PC-3 (cell line): ENCODE measurements at regions not wholly inside any gene's neighbourhood (a gene's known extent, or its start where the extent isn't known, plus 50 kb on each side); places are given as distances from the start of the nearest gene placed in this dataset.

Experiments
- ATAC-seq: fragments of 200-7000 bp; cut with Tn5 transposase; 2 replicates; pipeline ENCODE4 v1.9.1; 2020; ENCODE audit warnings: mild to moderate bottlenecking, moderate library complexity
- BruUV-seq: library from RNA; stranded (reverse); fragments of 400-500 nt; replicated peaks from 2 replicates; lab custom pipeline; 2021; lab: Mats Ljungman, UMichigan
- CTCF ChIA-PET: fragments of 300-600 bp; sonication (Branson Sonifier 250); formaldehyde crosslinking; loops from one replicate; lab custom pipeline; 2022; ENCODE audit warnings: antibody characterized with exemption; lab: Charles Lee
- POLR2A ChIA-PET: fragments of 300-600 bp; sonication (Branson Sonifier 250); formaldehyde crosslinking; loops from one replicate; lab custom pipeline; 2022; ENCODE audit warnings: antibody characterized with exemption; ENCODE audit not compliant: unreplicated experiment; lab: Charles Lee
- DNase-seq: peaks from one replicate; pipeline ENCODE4 v3.0.0-alpha.2; 2015
- H2AFZ ChIP-seq: fragments of 300-600 bp; sonication (generic); 2 replicates; pipeline ENCODE4 v1.6.0; 2016; ENCODE audit warnings: antibody characterized with exemption, low read length
- H3F3A ChIP-seq: fragments of 300-600 bp; sonication (generic); one replicate; pipeline ENCODE4 v1.6.0; 2017; ENCODE audit warnings: antibody characterized with exemption, low read length, control low read depth, mild to moderate bottlenecking; ENCODE audit not compliant: unreplicated experiment
- H3K27ac ChIP-seq: fragments of 300-600 bp; sonication (generic); 2 replicates; pipeline ENCODE4 v1.5.1; 2016; ENCODE audit warnings: mild to moderate bottlenecking, low read length
- H3K27me3 ChIP-seq: fragments of 300-600 bp; sonication (generic); 2 replicates; pipeline ENCODE4 v1.6.1; 2016; ENCODE audit warnings: low read length, mixed read lengths
- H3K36me3 ChIP-seq: fragments of 300-600 bp; sonication (generic); 2 replicates; pipeline ENCODE4 v1.6.1; 2016; ENCODE audit warnings: low read depth, mixed run types, low read length, mixed read lengths
- H3K4me1 ChIP-seq: fragments of 300-600 bp; sonication (generic); 2 replicates; pipeline ENCODE4 v1.5.1; 2016; ENCODE audit warnings: low read length; ENCODE audit not compliant: insufficient read depth
- H3K4me2 ChIP-seq: fragments of 300-600 bp; sonication (generic); 2 replicates; pipeline ENCODE4 v1.6.0; 2016; ENCODE audit warnings: low read length
- H3K4me3 ChIP-seq: fragments of 300-600 bp; sonication (generic); 2 replicates; pipeline ENCODE4 v1.5.1; 2016; ENCODE audit warnings: mild to moderate bottlenecking, low read length, mixed read lengths
- H3K79me2 ChIP-seq: fragments of 300-600 bp; sonication (generic); 2 replicates; pipeline ENCODE4 v1.6.1; 2017; ENCODE audit warnings: low read length, mixed read lengths
- H3K9ac ChIP-seq: fragments of 300-600 bp; sonication (generic); 2 replicates; pipeline ENCODE4 v1.6.0; 2016; ENCODE audit warnings: mild to moderate bottlenecking, low read length
- H3K9me2 ChIP-seq: fragments of 300-600 bp; sonication (generic); replicated peaks from 2 replicates; pipeline ENCODE4 v1.6.1; 2016; ENCODE audit warnings: mixed run types, low read length, mixed read lengths
- H3K9me3 ChIP-seq: fragments of 300-600 bp; sonication (generic); 2 replicates; pipeline ENCODE4 v1.6.1; 2016; ENCODE audit warnings: low read length, mixed read lengths
- H4K20me1 ChIP-seq: fragments of 300-600 bp; sonication (generic); 2 replicates; pipeline ENCODE4 v1.6.1; 2016; ENCODE audit warnings: low read length, mixed read lengths
- EZH2 ChIP-seq: fragments of 300-600 bp; sonication (generic); IDR thresholded peaks from one replicate; pipeline ENCODE4 v1.6.1; 2017; ENCODE audit warnings: antibody characterized with exemption, mild to moderate bottlenecking, low read length; ENCODE audit not compliant: unreplicated experiment
- EZH2phosphoT487 ChIP-seq: fragments of 300-600 bp; sonication (generic); IDR thresholded peaks from 2 replicates; pipeline ENCODE4 v1.6.1; 2018; ENCODE audit warnings: mild to moderate bottlenecking, antibody characterized with exemption, low read length, borderline replicate concordance
- intact Hi-C: fragments of 100-400 bp; cut with micrococcal nuclease; formaldehyde crosslinking; loops from 2 replicates; pipeline ENCODE4 v1.9.0; 2023
- TF ChIP-seq, protein P1 (sequence below): fragments of 300-600 bp; sonication (generic); conservative IDR thresholded peaks from 2 replicates; pipeline ENCODE4 v1.5.1; 2017; ENCODE audit warnings: antibody characterized with exemption, low read depth, mild to moderate bottlenecking, low read length

DNA sequence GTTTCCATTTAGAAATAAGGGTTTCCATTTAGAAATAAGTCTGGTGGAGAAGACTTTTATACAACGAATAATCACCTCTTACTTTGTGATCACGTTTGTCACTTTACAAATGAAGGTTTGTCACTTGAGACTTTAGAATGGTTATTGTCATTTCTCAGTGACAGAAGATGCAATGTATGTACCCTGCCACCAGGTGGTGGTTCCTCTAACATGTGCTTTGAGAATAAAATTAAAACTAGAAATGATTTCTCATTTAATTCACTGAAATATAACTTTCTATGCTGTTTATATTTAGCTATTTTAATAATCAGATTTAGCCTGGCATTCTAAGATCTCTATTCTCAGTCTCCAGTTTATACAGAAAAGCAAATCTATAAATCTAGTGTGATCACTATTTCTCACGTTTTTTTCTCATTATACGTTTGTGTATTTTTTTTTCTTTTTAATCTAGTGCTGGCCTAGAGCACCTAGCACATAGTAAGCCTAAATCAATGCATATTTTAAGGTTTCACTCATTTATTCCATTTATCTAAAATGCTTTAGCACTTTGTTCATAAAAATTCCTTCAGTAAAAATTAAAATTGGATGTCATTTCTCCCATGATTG, 57.4 kb upstream of the TFAP2D start:
- ChIA-PET POLR2A (no interaction called here), CTCF (no interaction called here)
- Histone ChIP-seq H3K9me2 (no peaks in the 10 kb centered on the region), H3F3A (no peaks in the 10 kb centered on the region), H3K4me3 (no peak overlapping the region), H3K9ac (no peak overlapping the region), H3K4me1 (peaks cover 28% of the 10 kb centered on the region), H3K36me3 (no peaks in the 10 kb centered on the region), H3K9me3 (no peaks in the 10 kb centered on the region), H3K4me2 (0 out of 2 replicates have a peak overlapping the region, but pooled peaks have one; percentile 7), H3K27ac (no peak overlapping the region), H4K20me1 (no peaks in the 10 kb centered on the region), H3K27me3 (no peaks in the 10 kb centered on the region), H2AFZ (no peak overlapping the region), H3K79me2 (no peaks in the 10 kb centered on the region)
- no TSS peak for BruUV-seq
- no peak for ATAC-seq
- intact Hi-C loops = loop anchor here (1.0 to 10.0 kb wide), 3 partner anchors 136 to 1369 kb away; no protein-coding TSS in a partner anchor
- no peak for TF ChIP-seq EZH2
- TF ChIP-seq, protein P1, sequence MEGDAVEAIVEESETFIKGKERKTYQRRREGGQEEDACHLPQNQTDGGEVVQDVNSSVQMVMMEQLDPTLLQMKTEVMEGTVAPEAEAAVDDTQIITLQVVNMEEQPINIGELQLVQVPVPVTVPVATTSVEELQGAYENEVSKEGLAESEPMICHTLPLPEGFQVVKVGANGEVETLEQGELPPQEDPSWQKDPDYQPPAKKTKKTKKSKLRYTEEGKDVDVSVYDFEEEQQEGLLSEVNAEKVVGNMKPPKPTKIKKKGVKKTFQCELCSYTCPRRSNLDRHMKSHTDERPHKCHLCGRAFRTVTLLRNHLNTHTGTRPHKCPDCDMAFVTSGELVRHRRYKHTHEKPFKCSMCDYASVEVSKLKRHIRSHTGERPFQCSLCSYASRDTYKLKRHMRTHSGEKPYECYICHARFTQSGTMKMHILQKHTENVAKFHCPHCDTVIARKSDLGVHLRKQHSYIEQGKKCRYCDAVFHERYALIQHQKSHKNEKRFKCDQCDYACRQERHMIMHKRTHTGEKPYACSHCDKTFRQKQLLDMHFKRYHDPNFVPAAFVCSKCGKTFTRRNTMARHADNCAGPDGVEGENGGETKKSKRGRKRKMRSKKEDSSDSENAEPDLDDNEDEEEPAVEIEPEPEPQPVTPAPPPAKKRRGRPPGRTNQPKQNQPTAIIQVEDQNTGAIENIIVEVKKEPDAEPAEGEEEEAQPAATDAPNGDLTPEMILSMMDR = peak; percentile 74
- peak; percentile 39 for DNase-seq

DNA sequence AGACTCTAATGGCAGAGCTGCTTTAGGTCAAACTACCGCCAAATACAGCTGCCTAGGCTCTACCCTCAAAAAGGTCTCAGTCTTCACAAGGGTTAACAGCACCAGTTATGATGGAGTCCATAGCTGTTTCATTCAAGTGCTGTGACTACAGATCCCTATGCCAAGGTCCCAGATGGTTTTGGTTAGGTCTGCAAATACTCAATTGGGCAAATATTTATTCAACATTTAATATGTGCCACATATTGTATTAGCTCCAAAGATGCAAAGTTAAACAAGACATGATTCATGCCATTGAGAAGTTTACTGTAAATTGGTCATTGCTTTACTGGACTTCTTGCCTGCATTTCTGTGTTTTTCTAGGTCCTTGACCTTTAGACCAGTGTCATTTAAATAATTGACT, 55.8 kb upstream of the TFAP2D start:
- no peak overlapping the region for H2AFZ ChIP-seq

DNA sequence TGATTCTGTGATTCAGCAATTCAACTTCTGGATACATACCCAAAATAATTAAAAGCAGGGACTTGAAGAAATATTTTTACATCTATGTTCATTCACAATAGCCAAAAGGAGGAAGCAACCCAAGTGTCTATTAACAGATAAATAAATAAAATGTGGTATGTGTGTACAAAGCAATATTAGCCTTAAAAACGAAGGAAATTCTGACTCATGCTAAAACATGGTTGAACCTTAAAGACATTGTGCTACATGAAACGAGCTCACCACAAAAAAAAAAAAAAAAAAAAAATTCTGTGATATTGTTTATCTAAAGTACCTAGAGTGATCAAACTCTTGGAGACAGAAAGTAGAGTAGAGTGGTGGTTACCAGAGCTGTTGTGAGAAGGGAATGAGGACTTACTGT, 54.8 kb upstream of the TFAP2D start:
- no peak for TF ChIP-seq EZH2phosphoT487
- TF ChIP-seq, protein P1 = no peak
- TF ChIP-seq EZH2 = no peak
- ATAC-seq (no peak), DNase-seq (peak; percentile 13)
- ChIA-PET CTCF (no interaction called here), POLR2A (no interaction called here)
- Histone ChIP-seq H3K4me1 (peaks cover 32% of the 10 kb centered on the region), H3K9me2 (no peaks in the 10 kb centered on the region), H3K36me3 (no peaks in the 10 kb centered on the region), H3K9ac (no peak overlapping the region), H3K4me2 (no peak overlapping the region), H3K4me3 (no peak overlapping the region), H4K20me1 (no peaks in the 10 kb centered on the region), H3K27me3 (no peaks in the 10 kb centered on the region), H3F3A (no peaks in the 10 kb centered on the region), H3K79me2 (no peaks in the 10 kb centered on the region), H3K9me3 (no peaks in the 10 kb centered on the region), H3K27ac (no peak overlapping the region), H2AFZ (no peak overlapping the region)
- BruUV-seq = no TSS peak
- intact Hi-C loops = loop anchor here (10.0 kb wide), 1 partner anchor 1366 kb away; no protein-coding TSS in a partner anchor

More for the DNA sequence above, 55.8 kb upstream of the TFAP2D start:
- Histone ChIP-seq H3K27ac (no peak overlapping the region), H3K4me2 (peak overlapping the region; percentile 32; the same call in 1 of the 2 replicates), H3K9ac (no peak overlapping the region), H3K79me2 (no peaks in the 10 kb centered on the region), H4K20me1 (no peaks in the 10 kb centered on the region), H3F3A (no peaks in the 10 kb centered on the region), H3K27me3 (no peaks in the 10 kb centered on the region), H3K4me3 (no peak overlapping the region), H3K9me3 (no peaks in the 10 kb centered on the region), H3K4me1 (peaks cover 35% of the 10 kb centered on the region), H3K36me3 (no peaks in the 10 kb centered on the region), H3K9me2 (no peaks in the 10 kb centered on the region)
- CTCF ChIA-PET = no interaction called here
- intact Hi-C loops = loop anchor here (2.0 to 10.0 kb wide), 2 partner anchors 885 to 1367 kb away; no protein-coding TSS in a partner anchor
- DNase-seq (peak; percentile 51), ATAC-seq (peak; percentile 53)
- BruUV-seq = no TSS peak
- TF ChIP-seq EZH2phosphoT487 (no peak), EZH2 (no peak)
- TF ChIP-seq, protein P1 = no peak
- POLR2A ChIA-PET = interaction anchor here (0.7 kb wide), 1 partner anchor 1464 kb away, joined by 3 read pairs; no protein-coding TSS in a partner anchor
